Hepatocyte (in vitro differentiated cells): ENCODE measurements at regions not wholly inside any gene's neighbourhood (a gene's known extent, or its start where the extent isn't known, plus 50 kb on each side); places are given as distances from the start of the nearest gene placed in this dataset.

Source experiments
- DNase-seq: peaks from one replicate; pipeline ENCODE4 v3.0.0-alpha.2; 2016; ENCODE audit warnings: low spot score
- H2AFZ ChIP-seq: fragments of 200-600 bp; sonication (generic); 2 replicates; pipeline ENCODE4 v1.6.0; 2016; ENCODE audit warnings: antibody characterized with exemption, mild to moderate bottlenecking
- H3K27ac ChIP-seq: fragments of 200-600 bp; sonication (generic); 2 replicates; pipeline ENCODE4 v1.5.1; 2016; ENCODE audit warnings: mild to moderate bottlenecking
- H3K27me3 ChIP-seq: fragments of 200-600 bp; sonication (generic); 2 replicates; pipeline ENCODE4 v1.6.1; 2016
- H3K36me3 ChIP-seq: fragments of 200-600 bp; sonication (generic); replicated peaks from 2 replicates; pipeline ENCODE4 v1.5.1; 2016; ENCODE audit warnings: low read depth; ENCODE audit not compliant: insufficient read depth
- H3K4me1 ChIP-seq: fragments of 200-600 bp; sonication (generic); 2 replicates; pipeline ENCODE4 v1.5.1; 2016; ENCODE audit warnings: mild to moderate bottlenecking, moderate library complexity; ENCODE audit not compliant: insufficient read depth
- H3K4me2 ChIP-seq: fragments of 200-600 bp; sonication (generic); 2 replicates; pipeline ENCODE4 v1.6.0; 2016
- H3K4me3 ChIP-seq: fragments of 200-600 bp; sonication (generic); 2 replicates; pipeline ENCODE4 v1.5.1; 2016; ENCODE audit warnings: mild to moderate bottlenecking
- H3K79me2 ChIP-seq: fragments of 200-600 bp; sonication (generic); 2 replicates; pipeline ENCODE4 v1.6.0; 2017; ENCODE audit warnings: mild to moderate bottlenecking
- H3K9me2 ChIP-seq: fragments of 200-600 bp; sonication (generic); replicated peaks from 2 replicates; pipeline ENCODE4 v1.6.0; 2017; ENCODE audit warnings: mild to moderate bottlenecking; ENCODE audit not compliant: insufficient read depth
- H3K9me3 ChIP-seq: fragments of 200-600 bp; sonication (generic); 2 replicates; pipeline ENCODE4 v1.5.1; 2016; ENCODE audit warnings: low read depth, mild to moderate bottlenecking
- H4K20me1 ChIP-seq: fragments of 200-600 bp; sonication (generic); 2 replicates; pipeline ENCODE4 v1.6.0; 2016; ENCODE audit warnings: mild to moderate bottlenecking; ENCODE audit not compliant: insufficient read depth, poor library complexity, severe bottlenecking
- EZH2 ChIP-seq: fragments of 200-600 bp; sonication (generic); IDR thresholded peaks from 2 replicates; pipeline ENCODE4 v1.6.1; 2016; ENCODE audit warnings: antibody characterized with exemption, mild to moderate bottlenecking, borderline replicate concordance
- EZH2phosphoT487 ChIP-seq: fragments of 200-600 bp; sonication (generic); IDR thresholded peaks from one replicate; pipeline ENCODE4 v1.6.1; 2018; ENCODE audit warnings: antibody characterized with exemption, mild to moderate bottlenecking, low read depth, moderate library complexity; ENCODE audit not compliant: unreplicated experiment, severe bottlenecking
- WGBS: methylation state at CpG from one replicate; pipeline ENCODE4 v1.1.6; 2016; ENCODE audit warnings: low lambda C conversion rate; ENCODE audit errors: missing lambda C conversion rate; 5-methylcytosine and 5-hydroxymethylcytosine counted together
- TF ChIP-seq, protein P1 (sequence below): fragments of 200-600 bp; sonication (generic); IDR thresholded peaks from 2 replicates; pipeline ENCODE4 v1.5.1; 2016; ENCODE audit warnings: antibody characterized with exemption, mild to moderate bottlenecking; ENCODE audit not compliant: poor library complexity

DNA sequence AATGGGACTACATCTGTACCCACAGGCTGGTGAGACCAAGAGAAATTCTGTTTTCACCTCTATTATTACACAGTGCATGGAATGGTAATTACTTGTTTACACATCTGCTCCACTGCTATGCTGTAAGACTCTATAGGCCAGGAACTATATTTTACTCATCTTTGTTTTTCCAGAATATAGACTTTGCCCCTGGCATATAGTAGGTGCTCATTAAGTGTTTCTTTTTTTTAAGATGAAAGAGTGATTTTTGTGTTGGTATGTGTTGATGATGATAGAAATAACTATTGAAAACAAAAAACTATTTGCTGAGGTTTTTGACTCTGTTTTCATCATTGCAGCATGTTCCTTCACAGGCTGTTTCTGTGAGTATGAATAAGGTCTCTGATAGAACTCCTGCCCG lies 294.7 kb downstream of the CSNK1G3 start:
- Histone ChIP-seq H3K79me2 (no peaks in the 10 kb centered on the region), H3K36me3 (no peaks in the 10 kb centered on the region), H3K27ac (no peak overlapping the region), H4K20me1 (no peaks in the 10 kb centered on the region), H3K9me3 (no peaks in the 10 kb centered on the region), H3K27me3 (no peaks in the 10 kb centered on the region), H3K4me2 (peak overlapping the region; percentile 11), H3K4me1 (peaks cover 31% of the 10 kb centered on the region), H2AFZ (no peak overlapping the region), H3K4me3 (no peak overlapping the region), H3K9me2 (no peaks in the 10 kb centered on the region)
- no peak for DNase-seq
- WGBS: 76% methylated on average over 1 of the region's 1 CpG
- TF ChIP-seq EZH2: no peak
- TF ChIP-seq, protein P1, sequence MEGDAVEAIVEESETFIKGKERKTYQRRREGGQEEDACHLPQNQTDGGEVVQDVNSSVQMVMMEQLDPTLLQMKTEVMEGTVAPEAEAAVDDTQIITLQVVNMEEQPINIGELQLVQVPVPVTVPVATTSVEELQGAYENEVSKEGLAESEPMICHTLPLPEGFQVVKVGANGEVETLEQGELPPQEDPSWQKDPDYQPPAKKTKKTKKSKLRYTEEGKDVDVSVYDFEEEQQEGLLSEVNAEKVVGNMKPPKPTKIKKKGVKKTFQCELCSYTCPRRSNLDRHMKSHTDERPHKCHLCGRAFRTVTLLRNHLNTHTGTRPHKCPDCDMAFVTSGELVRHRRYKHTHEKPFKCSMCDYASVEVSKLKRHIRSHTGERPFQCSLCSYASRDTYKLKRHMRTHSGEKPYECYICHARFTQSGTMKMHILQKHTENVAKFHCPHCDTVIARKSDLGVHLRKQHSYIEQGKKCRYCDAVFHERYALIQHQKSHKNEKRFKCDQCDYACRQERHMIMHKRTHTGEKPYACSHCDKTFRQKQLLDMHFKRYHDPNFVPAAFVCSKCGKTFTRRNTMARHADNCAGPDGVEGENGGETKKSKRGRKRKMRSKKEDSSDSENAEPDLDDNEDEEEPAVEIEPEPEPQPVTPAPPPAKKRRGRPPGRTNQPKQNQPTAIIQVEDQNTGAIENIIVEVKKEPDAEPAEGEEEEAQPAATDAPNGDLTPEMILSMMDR: no peak
- TF ChIP-seq EZH2phosphoT487: no peak

GRCh38 chr5:123805300-123805699 lies 293.3 kb downstream of the CSNK1G3 start:
- H3K9me2 ChIP-seq: no peaks in the 10 kb centered on the region
- H3K36me3 ChIP-seq: no peaks in the 10 kb centered on the region
- H3K27ac ChIP-seq: no peak overlapping the region
- DNase-seq: no peak
- H3K4me3 ChIP-seq: no peak overlapping the region
- TF ChIP-seq EZH2phosphoT487 (no peak), EZH2 (no peak)
- TF ChIP-seq, protein P1: no peak
- H3K79me2 ChIP-seq: no peaks in the 10 kb centered on the region
- no peak overlapping the region for H3K4me2 ChIP-seq
- no peak overlapping the region for H2AFZ ChIP-seq
- no peaks in the 10 kb centered on the region for H3K27me3 ChIP-seq
- H4K20me1 ChIP-seq: no peaks in the 10 kb centered on the region
- H3K9me3 ChIP-seq: no peaks in the 10 kb centered on the region
- H3K4me1 ChIP-seq: peaks cover 31% of the 10 kb centered on the region

DNA sequence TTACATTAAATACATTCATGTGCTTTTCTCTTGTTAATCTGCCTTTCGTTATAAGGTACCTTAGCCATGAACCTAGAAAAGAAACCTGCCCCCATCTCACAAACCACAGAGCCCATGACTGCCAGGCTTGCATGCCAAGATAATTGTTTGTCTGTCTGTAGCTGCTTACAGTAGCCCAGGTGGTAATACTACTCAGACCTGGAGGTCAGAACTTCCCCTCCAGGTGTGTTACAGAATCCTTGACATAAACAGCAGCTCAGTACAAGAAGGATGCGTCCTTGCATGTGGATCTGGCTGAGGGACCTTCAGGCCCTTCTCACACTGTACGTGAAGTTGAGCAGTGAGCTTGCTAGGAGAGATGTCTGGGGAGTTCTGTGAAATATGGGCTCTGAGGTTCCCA lies 291.4 kb downstream of the CSNK1G3 start:
- Histone ChIP-seq H3K27ac (no peak overlapping the region), H3K36me3 (no peaks in the 10 kb centered on the region), H3K4me3 (no peak overlapping the region), H3K9me2 (no peaks in the 10 kb centered on the region), H3K4me1 (peaks cover 14% of the 10 kb centered on the region), H3K27me3 (no peaks in the 10 kb centered on the region), H3K79me2 (no peaks in the 10 kb centered on the region), H3K9me3 (no peaks in the 10 kb centered on the region), H2AFZ (no peak overlapping the region), H3K4me2 (no peak overlapping the region), H4K20me1 (no peaks in the 10 kb centered on the region)
- TF ChIP-seq EZH2 (no peak), EZH2phosphoT487 (no peak)
- TF ChIP-seq, protein P1: no peak
- 86% methylated on average over 3 of the region's 3 CpGs for WGBS
- DNase-seq: no peak

DNA sequence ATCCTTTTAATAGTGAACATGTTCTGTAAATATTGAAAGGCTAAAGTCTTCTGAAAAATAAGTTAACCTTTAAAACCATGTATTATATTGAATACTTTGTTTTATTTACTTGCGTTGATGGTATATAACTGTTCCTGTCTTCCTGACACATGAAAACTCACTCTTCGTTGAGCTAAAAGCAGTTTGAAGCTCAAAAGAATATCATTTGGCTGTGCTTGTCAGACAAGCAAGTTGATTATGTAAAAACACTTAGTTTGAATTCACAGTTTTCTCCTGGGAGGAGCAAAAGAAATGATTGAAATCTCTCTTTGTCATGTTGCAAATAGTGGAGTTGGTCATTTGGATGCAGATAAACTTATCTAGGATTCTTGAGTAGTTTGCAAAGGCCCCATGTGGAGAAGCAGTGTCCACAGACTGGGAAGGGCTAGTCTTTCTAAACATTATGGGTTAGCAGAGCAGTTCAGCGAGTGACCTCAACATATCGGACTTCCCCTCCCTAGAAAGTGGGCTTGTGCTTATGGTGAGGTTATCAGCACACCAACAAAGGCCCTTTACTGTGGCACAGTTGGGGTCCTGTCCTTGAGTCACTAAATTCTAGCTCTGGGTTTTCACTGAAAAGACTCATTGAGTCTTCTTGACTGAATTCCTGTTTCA lies 290.4 kb downstream of the CSNK1G3 start:
- H3K27ac ChIP-seq: no peak overlapping the region
- H3K79me2 ChIP-seq: no peaks in the 10 kb centered on the region
- H4K20me1 ChIP-seq: no peaks in the 10 kb centered on the region
- H3K36me3 ChIP-seq: no peaks in the 10 kb centered on the region
- no peak for TF ChIP-seq EZH2
- TF ChIP-seq, protein P1: no peak
- TF ChIP-seq EZH2phosphoT487: no peak
- no peak overlapping the region for H3K4me2 ChIP-seq
- 76% methylated on average over 4 of the region's 4 CpGs for WGBS
- no peak overlapping the region for H2AFZ ChIP-seq
- H3K4me3 ChIP-seq: no peak overlapping the region
- DNase-seq: no peak
- H3K9me2 ChIP-seq: no peaks in the 10 kb centered on the region
- peaks cover 9% of the 10 kb centered on the region for H3K4me1 ChIP-seq
- no peaks in the 10 kb centered on the region for H3K27me3 ChIP-seq
- H3K9me3 ChIP-seq: no peaks in the 10 kb centered on the region
